ENCODE measurements at regions not wholly inside any gene's neighbourhood (a gene's known extent, or its start where the extent isn't known, plus 50 kb on each side); places are given as distances from the start of the nearest gene placed in this dataset.

DNA sequence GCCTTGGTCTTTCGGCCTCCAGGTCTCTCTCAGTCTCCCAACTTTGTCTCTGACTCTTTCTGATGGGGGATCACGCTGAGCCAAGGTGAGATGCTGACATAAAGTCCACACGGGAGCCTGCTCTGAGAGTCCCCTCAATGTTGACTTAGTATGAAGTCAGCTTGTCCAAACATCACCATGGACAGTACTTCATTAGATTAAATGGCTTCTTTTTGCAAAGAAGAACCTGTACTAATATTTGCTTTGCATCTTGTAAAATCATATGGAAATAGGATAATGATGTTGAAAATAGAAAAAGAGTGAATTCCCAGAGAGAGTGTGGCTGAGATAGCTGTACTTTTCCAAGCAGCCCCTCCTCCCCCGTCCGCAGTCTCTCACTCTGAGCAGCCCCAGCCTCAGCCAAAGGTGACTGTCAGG is 56.7 kb upstream of the SIAH1 start:
- H3K36me3 ChIP-seq, result no peaks in the 10 kb centered on the region
- H3K4me1 ChIP-seq, result no peaks in the 10 kb centered on the region
- FAIRE-seq (no peak), ATAC-seq (no peak), DNase-seq (no peak)
- TF ChIP-seq, protein P1, sequence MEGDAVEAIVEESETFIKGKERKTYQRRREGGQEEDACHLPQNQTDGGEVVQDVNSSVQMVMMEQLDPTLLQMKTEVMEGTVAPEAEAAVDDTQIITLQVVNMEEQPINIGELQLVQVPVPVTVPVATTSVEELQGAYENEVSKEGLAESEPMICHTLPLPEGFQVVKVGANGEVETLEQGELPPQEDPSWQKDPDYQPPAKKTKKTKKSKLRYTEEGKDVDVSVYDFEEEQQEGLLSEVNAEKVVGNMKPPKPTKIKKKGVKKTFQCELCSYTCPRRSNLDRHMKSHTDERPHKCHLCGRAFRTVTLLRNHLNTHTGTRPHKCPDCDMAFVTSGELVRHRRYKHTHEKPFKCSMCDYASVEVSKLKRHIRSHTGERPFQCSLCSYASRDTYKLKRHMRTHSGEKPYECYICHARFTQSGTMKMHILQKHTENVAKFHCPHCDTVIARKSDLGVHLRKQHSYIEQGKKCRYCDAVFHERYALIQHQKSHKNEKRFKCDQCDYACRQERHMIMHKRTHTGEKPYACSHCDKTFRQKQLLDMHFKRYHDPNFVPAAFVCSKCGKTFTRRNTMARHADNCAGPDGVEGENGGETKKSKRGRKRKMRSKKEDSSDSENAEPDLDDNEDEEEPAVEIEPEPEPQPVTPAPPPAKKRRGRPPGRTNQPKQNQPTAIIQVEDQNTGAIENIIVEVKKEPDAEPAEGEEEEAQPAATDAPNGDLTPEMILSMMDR (IDR thresholded peaks at IDR 0.05), result no peak
- 64 to 65% methylated on average over 5 of the region's 5 CpGs for WGBS, 2 donors
- no peak overlapping the region for H3K4me3 ChIP-seq
- H3K27ac ChIP-seq, result no peak overlapping the region
- intact Hi-C loops (cut with DNase I), result no loop called here
- no peaks in the 10 kb centered on the region for H3K27me3 ChIP-seq
- no peaks in the 10 kb centered on the region for H3K9me3 ChIP-seq

DNA sequence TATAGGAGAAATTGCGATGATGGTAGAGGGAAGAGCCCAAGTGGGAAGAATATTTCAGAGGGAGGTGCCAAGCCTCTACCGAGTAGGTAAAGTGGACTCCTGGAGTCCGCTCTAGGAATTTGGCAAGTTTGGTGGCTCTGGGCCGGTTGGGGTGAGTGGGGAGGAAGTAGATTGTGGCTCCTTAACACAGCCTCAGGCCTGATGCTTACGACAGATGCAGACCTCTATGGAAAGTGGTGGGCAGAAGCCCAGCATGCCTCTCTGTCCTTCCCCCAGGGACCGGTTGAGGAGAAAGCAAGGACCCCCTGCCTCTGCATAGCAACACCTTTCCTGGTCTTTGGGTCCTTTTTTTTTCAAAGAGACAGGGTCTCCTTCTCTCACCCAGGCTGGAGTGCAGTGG is 55.9 kb upstream of the SIAH1 start:
- H3K27ac ChIP-seq, result no peak overlapping the region
- TF ChIP-seq, protein P1 (IDR thresholded peaks at IDR 0.05), result no peak
- no peak overlapping the region for H3K4me3 ChIP-seq
- WGBS, 2 donors, result 73 to 81% methylated on average over 6 of the region's 6 CpGs
- no peak for ATAC-seq
- DNase-seq, result no peak
- no peaks in the 10 kb centered on the region for H3K9me3 ChIP-seq
- H3K27me3 ChIP-seq, result no peaks in the 10 kb centered on the region
- FAIRE-seq, result no peak
- H3K36me3 ChIP-seq, result no peaks in the 10 kb centered on the region
- no peaks in the 10 kb centered on the region for H3K4me1 ChIP-seq
- intact Hi-C loops (cut with DNase I), result no loop called here

DNA sequence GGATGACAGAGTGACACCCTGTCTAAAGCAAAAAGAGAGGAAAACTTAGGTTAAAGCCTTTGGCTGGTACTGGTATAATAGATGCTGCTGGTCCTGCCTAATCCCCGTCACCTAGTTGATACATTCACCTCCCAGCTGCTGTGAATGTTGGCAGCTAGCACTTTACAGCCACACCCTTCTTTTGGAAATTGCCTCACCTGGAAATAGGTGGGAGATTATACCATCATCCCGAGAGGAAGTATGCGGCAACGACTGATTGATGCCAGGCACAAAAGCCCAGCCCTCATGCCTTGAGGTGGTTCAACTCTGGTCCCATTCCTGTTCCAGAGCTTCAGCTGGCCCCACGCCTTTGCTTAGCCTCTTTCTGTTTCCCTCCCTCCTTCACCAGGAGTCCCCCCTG is 53.2 kb upstream of the SIAH1 start:
- 74 to 75% methylated on average over 5 of the region's 5 CpGs for WGBS, 2 donors
- intact Hi-C loops (cut with DNase I), result no loop called here
- ATAC-seq (no peak), FAIRE-seq (no peak), DNase-seq (no peak)
- Histone ChIP-seq H3K4me1 (no peaks in the 10 kb centered on the region), H3K4me3 (no peak overlapping the region), H3K9me3 (no peaks in the 10 kb centered on the region), H3K27me3 (no peaks in the 10 kb centered on the region), H3K36me3 (no peaks in the 10 kb centered on the region), H3K27ac (no peak overlapping the region)
- TF ChIP-seq, protein P1 (IDR thresholded peaks at IDR 0.05), result no peak

DNA sequence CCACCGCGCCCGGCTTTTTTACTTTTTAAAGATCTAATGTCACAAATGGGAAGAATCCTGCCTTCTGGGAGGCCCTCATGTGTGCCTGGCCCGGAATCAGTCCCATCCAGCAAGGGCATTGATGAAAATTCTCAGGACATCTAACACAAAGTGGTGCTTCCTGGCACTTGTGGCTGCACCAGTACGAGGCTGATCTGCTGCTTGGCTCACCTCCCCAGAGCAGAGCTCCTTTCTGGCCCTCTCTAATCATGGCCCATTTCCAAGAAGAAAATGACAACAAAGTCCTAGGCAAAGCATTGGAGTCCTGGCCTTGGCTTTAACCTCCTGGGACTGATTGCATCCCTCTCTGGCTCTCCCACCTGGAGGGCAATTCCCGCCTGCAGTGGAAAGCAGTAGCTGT is 50.7 kb upstream of the SIAH1 start:
- DNase-seq, result no peak
- intact Hi-C loops (cut with DNase I), result no loop called here
- no peak for FAIRE-seq
- TF ChIP-seq, protein P1 (IDR thresholded peaks at IDR 0.05), result no peak
- H3K4me1 ChIP-seq, result no peaks in the 10 kb centered on the region
- H3K9me3 ChIP-seq, result no peaks in the 10 kb centered on the region
- no peak for ATAC-seq
- H3K27ac ChIP-seq, result no peak overlapping the region
- no peak overlapping the region for H3K4me3 ChIP-seq
- H3K27me3 ChIP-seq, result no peaks in the 10 kb centered on the region
- H3K36me3 ChIP-seq, result no peaks in the 10 kb centered on the region
- WGBS, 2 donors, result 66 to 72% methylated on average over 6 of the region's 6 CpGs

DNA sequence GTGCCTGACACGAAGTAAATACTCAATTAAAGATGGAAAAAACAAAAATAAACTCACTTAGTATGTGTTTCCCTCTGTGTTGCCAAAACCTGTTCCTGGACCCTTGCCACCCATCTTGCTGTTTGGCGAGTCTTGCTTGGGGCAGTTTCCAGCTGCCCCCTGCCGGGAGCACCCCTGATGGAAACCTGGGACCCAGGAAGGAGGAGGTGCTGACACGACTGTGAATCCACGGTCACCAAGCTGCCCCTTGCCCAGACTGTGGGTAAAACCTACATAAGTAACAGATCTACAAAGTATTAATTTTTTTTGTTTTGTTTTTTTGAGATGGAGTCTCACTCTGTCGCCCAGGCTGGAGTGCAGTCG is 50.1 kb upstream of the SIAH1 start:
- DNase-seq (no peak), ATAC-seq (peak in 1 of 4 donors; percentile 36), FAIRE-seq (no peak)
- Histone ChIP-seq H3K4me1 (no peaks in the 10 kb centered on the region), H3K27ac (no peak overlapping the region), H3K36me3 (no peaks in the 10 kb centered on the region), H3K4me3 (no peak overlapping the region), H3K9me3 (no peaks in the 10 kb centered on the region), H3K27me3 (no peaks in the 10 kb centered on the region)
- WGBS, 2 donors, result 53 to 72% methylated on average over 7 of the region's 7 CpGs
- TF ChIP-seq, protein P1 (IDR thresholded peaks at IDR 0.05), result no peak
- intact Hi-C loops (cut with DNase I), result no loop called here

All from pancreas (tissue), 10 donors.